Liver (tissue), 7 donors: ENCODE measurements at regions not wholly inside any gene's neighbourhood (a gene's known extent, or its start where the extent isn't known, plus 50 kb on each side); places are given as distances from the start of the nearest gene placed in this dataset.
"Not testable (repeated sequence)": the region's sequence is repeated elsewhere in the genome, so short reads cannot be mapped to it uniquely, and the experiment has no call there.

ENCODE experiments used
- DNase-seq: peaks from one replicate; pipeline ENCODE4 v3.0.0-alpha.2; 2017; ENCODE audit warnings: low spot score
- H3K27ac ChIP-seq, 2 donors: one replicate each; pipeline ENCODE4 v1.7.0; 2013; ENCODE audit warnings: inconsistent platforms in 2 of 2, low read length in 2 of 2, control low read depth in 1 of 2, low read depth in 1 of 2, mild to moderate bottlenecking in 1 of 2
- H3K27me3 ChIP-seq, 4 donors: one replicate each; pipeline versions ENCODE4 v1.6.1 to v1.7.0; 2013; ENCODE audit warnings: low read length in 3 of 4, inconsistent platforms in 1 of 4, mild to moderate bottlenecking in 1 of 4, moderate library complexity in 1 of 4; ENCODE audit not compliant: control insufficient read depth in 4 of 4, insufficient read depth in 4 of 4
- H3K36me3 ChIP-seq, 4 donors: one replicate each; pipeline versions ENCODE4 v1.6.1 to v1.7.0; 2013; ENCODE audit warnings: low read length in 3 of 4, mild to moderate bottlenecking in 3 of 4, low read depth in 1 of 4, moderate library complexity in 1 of 4; ENCODE audit not compliant: control insufficient read depth in 4 of 4, insufficient read depth in 3 of 4
- H3K4me1 ChIP-seq, 4 donors: one replicate each; pipeline versions ENCODE4 v1.6.1 to v1.7.0; 2013; ENCODE audit warnings: low read length in 3 of 4, mild to moderate bottlenecking in 3 of 4, moderate library complexity in 1 of 4; ENCODE audit not compliant: control insufficient read depth in 4 of 4, insufficient read depth in 4 of 4
- H3K4me3 ChIP-seq, 3 donors: one replicate each; pipeline versions ENCODE4 v1.6.1 to v1.7.0; 2013; ENCODE audit warnings: low read length in 3 of 3, control low read depth in 1 of 3, low read depth in 1 of 3, mild to moderate bottlenecking in 1 of 3
- H3K9ac ChIP-seq, 2 donors: one replicate each; pipeline ENCODE4 v1.7.0; 2013; ENCODE audit warnings: low read length in 2 of 2, mild to moderate bottlenecking in 2 of 2, moderate library complexity in 2 of 2, control low read depth in 1 of 2, low read depth in 1 of 2
- H3K9me3 ChIP-seq, 4 donors: one replicate each; pipeline versions ENCODE4 v1.6.1 to v1.7.0; 2013; ENCODE audit warnings: low read length in 3 of 4; ENCODE audit not compliant: control insufficient read depth in 4 of 4
- EGR1 ChIP-seq, 2 donors: IDR thresholded peaks; 2 replicates each; pipeline ENCODE4 v1.6.1; 2016 to 2018; ENCODE audit warnings: antibody characterized with exemption in 2 of 2, low read depth in 2 of 2
- FOXA1 ChIP-seq: IDR thresholded peaks from 2 replicates; pipeline ENCODE4 v1.6.1; 2016; ENCODE audit warnings: antibody characterized with exemption
- FOXA2 ChIP-seq: IDR thresholded peaks from 2 replicates; pipeline ENCODE4 v1.6.1; 2016; ENCODE audit warnings: antibody characterized with exemption
- GABPA ChIP-seq, 2 donors: IDR thresholded peaks in 1 of 2; conservative IDR thresholded peaks in 1 of 2; 2 replicates each; pipeline ENCODE4 v1.6.1; 2016; ENCODE audit warnings: antibody characterized with exemption in 2 of 2, mild to moderate bottlenecking in 1 of 2, moderate library complexity in 1 of 2
- HNF4A ChIP-seq, 2 donors: conservative IDR thresholded peaks; 2 replicates each; pipeline ENCODE4 v1.6.1; 2016; ENCODE audit warnings: antibody characterized with exemption in 2 of 2, mild to moderate bottlenecking in 2 of 2
- HNF4G ChIP-seq: IDR thresholded peaks from 2 replicates; pipeline ENCODE4 v1.6.1; 2016; ENCODE audit warnings: antibody characterized with exemption
- JUND ChIP-seq, 2 donors: IDR thresholded peaks; 2 replicates each; pipeline ENCODE4 v1.6.1; 2016; ENCODE audit warnings: antibody characterized with exemption in 2 of 2
- MAX ChIP-seq: IDR thresholded peaks from 2 replicates; pipeline ENCODE4 v1.6.1; 2016; ENCODE audit warnings: antibody characterized with exemption
- NR2F2 ChIP-seq: IDR thresholded peaks from 2 replicates; pipeline ENCODE4 v1.6.1; 2016; ENCODE audit warnings: antibody characterized with exemption
- RAD21 ChIP-seq, 2 donors: IDR thresholded peaks; 2 replicates each; pipeline ENCODE4 v1.6.1; 2016; ENCODE audit warnings: antibody characterized with exemption in 2 of 2, mild to moderate bottlenecking in 2 of 2
- RXRA ChIP-seq, 2 donors: IDR thresholded peaks; 2 replicates each; pipeline ENCODE4 v1.6.1; 2017 to 2018; ENCODE audit warnings: antibody characterized with exemption in 2 of 2, mild to moderate bottlenecking in 1 of 2
- SP1 ChIP-seq: IDR thresholded peaks from 2 replicates; pipeline ENCODE4 v1.6.1; 2018; ENCODE audit warnings: antibody characterized with exemption, mild to moderate bottlenecking
- TAF1 ChIP-seq: conservative IDR thresholded peaks from 2 replicates; pipeline ENCODE4 v1.6.1; 2016; ENCODE audit warnings: antibody characterized with exemption, mild to moderate bottlenecking
- WGBS: extraction: QIAGEN DNeasy Blood & Tissue Kit; methylation state at CpG from one replicate; pipeline ENCODE4 v1.1.7; 2013; 5-methylcytosine and 5-hydroxymethylcytosine counted together
- TF ChIP-seq, protein P1 (sequence below): IDR thresholded peaks from 2 replicates; pipeline ENCODE4 v1.6.1; 2016; ENCODE audit warnings: antibody characterized with exemption
- TF ChIP-seq, protein P2 (sequence below): IDR thresholded peaks from 2 replicates; pipeline ENCODE4 v1.6.1; 2016; ENCODE audit warnings: antibody characterized with exemption, mild to moderate bottlenecking
- donor health status: healthy.
- donor health status: healthy.
- donor health status: healthy.
- donor health status: healthy.

DNA sequence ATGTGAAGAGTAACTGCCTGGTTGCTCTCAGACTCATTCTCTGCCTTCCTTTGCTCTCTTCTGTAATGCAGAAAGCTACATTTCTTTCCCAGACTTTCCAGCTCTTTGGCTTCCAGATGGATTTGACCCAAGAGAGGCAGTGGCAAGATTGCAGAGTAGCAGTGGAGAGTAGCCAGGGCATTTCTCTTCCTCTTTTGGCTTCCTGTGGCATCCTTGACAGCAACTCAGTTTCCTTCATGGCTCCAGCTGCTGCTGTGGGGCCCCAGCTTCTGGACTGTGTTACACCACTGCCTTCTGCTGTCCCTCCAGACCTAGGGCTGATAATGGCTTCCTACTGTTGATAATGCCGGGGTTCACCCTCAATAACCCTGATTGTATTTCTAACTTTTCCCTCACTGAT, 469.4 kb upstream of the SPRED2 start:
- H3K4me3 ChIP-seq: no peak overlapping the region
- no peaks in the 10 kb centered on the region for H3K4me1 ChIP-seq
- no peaks in the 10 kb centered on the region for H3K9me3 ChIP-seq
- no peak for DNase-seq
- peak; percentile 25 for TF ChIP-seq NR2F2
- no peak for TF ChIP-seq FOXA2
- H3K27ac ChIP-seq: no peak overlapping the region
- 68% methylated on average over 1 of the region's 1 CpG for WGBS
- H3K36me3 ChIP-seq: no peaks in the 10 kb centered on the region
- H3K27me3 ChIP-seq: peaks cover 0 to 4% (median 0%) of the 10 kb centered on the region in 4 donors
- no peak overlapping the region for H3K9ac ChIP-seq

DNA sequence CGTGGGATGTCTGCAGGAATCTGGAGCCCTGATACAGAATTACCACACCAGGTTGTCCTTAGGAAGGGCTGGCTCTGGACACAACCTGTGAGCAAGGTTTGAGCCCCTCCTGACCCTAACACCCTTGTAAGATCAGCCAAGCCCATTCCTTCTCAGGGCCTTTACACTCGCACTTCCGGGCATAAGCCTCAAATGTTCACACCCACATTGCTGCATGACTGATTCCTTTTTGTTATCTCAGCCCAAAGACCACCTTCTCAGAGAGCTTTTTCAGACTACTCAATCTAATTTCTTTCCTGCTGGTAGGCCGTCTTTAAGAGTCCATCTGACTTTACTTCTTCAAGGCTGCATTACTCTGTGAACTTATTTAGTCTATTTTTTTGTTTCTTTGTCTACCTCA, 464.0 kb upstream of the SPRED2 start:
- H3K27me3 ChIP-seq: peaks cover 0 to 4% (median 0%) of the 10 kb centered on the region in 4 donors
- no peaks in the 10 kb centered on the region for H3K36me3 ChIP-seq
- H3K4me1 ChIP-seq: no peaks in the 10 kb centered on the region
- WGBS: 79% methylated on average over 4 of the region's 4 CpGs
- no peak overlapping the region for H3K27ac ChIP-seq
- DNase-seq: no peak
- TF ChIP-seq NR2F2: no peak
- TF ChIP-seq JUND (IDR thresholded peaks at IDR 0.05): no peak
- TF ChIP-seq HNF4A (conservative IDR thresholded peaks at IDR 0.05): no peak
- TF ChIP-seq MAX: no peak
- no peak for TF ChIP-seq EGR1 (IDR thresholded peaks at IDR 0.05; ENCODE audit: low read depth in 2 of 2)
- H3K4me3 ChIP-seq: no peak overlapping the region
- no peaks in the 10 kb centered on the region for H3K9me3 ChIP-seq
- H3K9ac ChIP-seq: no peak overlapping the region

DNA sequence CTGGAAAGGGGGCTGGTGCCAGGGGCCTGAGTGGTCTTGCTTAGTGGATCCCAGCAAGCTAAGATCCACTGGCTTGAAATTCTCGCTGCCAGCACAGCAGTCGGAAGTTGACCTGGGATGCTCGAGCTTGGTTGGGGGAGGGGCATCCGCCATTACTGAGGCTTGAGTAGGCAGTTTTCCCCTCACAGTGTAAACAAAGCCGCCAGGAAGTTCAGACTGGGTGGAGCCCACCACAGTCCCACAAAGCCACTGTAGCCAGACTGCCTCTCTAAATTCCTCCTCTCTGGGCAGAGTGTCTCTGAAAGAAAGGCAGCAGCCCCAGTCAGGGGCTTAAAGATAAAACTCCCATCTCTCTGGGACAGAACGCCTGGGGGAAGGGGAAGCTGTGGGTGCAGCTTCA, 457.7 kb upstream of the SPRED2 start:
- not testable (repeated sequence) for H3K27me3 ChIP-seq, H3K4me3 ChIP-seq, H3K4me1 ChIP-seq, H3K9me3 ChIP-seq, DNase-seq, H3K27ac ChIP-seq, H3K9ac ChIP-seq, H3K36me3 ChIP-seq
- WGBS: 62% methylated on average over 6 of the region's 6 CpGs

DNA sequence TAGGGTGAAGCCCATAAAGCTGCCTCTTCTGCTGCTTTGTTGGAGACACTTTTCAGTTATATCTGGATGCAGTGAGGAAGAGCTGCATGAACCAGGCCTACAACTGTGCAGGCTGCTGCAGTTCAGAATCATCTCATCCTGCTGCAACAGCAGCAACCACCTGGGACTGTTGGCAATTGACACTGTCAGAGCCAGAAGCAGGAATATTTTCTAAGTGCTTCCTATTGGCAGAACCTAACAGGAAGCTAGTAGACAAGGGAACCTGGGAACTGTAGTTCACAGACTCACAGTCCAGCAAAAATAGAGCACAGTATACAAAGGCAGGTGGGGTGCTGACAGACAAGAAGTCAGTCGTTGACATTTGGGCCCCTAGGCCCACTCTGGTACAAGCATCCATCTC, 452.9 kb upstream of the SPRED2 start:
- 47% methylated on average over 1 of the region's 1 CpG for WGBS
- TF ChIP-seq FOXA1 (no peak), EGR1 (IDR thresholded peaks at IDR 0.05; ENCODE audit: low read depth in 2 of 2) (no peak), SP1 (no peak), GABPA (IDR thresholded peaks at IDR 0.05 in 1 of 2, conservative IDR thresholded peaks at IDR 0.05 in 1 of 2) (no peak), HNF4A (conservative IDR thresholded peaks at IDR 0.05) (no peak), HNF4G (no peak), TAF1 (no peak), NR2F2 (no peak), RXRA (IDR thresholded peaks at IDR 0.05) (no peak), RAD21 (IDR thresholded peaks at IDR 0.05) (no peak), JUND (IDR thresholded peaks at IDR 0.05) (no peak), FOXA2 (no peak), MAX (no peak)
- TF ChIP-seq, protein P1, sequence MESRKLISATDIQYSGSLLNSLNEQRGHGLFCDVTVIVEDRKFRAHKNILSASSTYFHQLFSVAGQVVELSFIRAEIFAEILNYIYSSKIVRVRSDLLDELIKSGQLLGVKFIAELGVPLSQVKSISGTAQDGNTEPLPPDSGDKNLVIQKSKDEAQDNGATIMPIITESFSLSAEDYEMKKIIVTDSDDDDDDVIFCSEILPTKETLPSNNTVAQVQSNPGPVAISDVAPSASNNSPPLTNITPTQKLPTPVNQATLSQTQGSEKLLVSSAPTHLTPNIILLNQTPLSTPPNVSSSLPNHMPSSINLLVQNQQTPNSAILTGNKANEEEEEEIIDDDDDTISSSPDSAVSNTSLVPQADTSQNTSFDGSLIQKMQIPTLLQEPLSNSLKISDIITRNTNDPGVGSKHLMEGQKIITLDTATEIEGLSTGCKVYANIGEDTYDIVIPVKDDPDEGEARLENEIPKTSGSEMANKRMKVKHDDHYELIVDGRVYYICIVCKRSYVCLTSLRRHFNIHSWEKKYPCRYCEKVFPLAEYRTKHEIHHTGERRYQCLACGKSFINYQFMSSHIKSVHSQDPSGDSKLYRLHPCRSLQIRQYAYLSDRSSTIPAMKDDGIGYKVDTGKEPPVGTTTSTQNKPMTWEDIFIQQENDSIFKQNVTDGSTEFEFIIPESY: no peak
- TF ChIP-seq, protein P2, sequence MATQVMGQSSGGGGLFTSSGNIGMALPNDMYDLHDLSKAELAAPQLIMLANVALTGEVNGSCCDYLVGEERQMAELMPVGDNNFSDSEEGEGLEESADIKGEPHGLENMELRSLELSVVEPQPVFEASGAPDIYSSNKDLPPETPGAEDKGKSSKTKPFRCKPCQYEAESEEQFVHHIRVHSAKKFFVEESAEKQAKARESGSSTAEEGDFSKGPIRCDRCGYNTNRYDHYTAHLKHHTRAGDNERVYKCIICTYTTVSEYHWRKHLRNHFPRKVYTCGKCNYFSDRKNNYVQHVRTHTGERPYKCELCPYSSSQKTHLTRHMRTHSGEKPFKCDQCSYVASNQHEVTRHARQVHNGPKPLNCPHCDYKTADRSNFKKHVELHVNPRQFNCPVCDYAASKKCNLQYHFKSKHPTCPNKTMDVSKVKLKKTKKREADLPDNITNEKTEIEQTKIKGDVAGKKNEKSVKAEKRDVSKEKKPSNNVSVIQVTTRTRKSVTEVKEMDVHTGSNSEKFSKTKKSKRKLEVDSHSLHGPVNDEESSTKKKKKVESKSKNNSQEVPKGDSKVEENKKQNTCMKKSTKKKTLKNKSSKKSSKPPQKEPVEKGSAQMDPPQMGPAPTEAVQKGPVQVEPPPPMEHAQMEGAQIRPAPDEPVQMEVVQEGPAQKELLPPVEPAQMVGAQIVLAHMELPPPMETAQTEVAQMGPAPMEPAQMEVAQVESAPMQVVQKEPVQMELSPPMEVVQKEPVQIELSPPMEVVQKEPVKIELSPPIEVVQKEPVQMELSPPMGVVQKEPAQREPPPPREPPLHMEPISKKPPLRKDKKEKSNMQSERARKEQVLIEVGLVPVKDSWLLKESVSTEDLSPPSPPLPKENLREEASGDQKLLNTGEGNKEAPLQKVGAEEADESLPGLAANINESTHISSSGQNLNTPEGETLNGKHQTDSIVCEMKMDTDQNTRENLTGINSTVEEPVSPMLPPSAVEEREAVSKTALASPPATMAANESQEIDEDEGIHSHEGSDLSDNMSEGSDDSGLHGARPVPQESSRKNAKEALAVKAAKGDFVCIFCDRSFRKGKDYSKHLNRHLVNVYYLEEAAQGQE: no peak
- no peak for DNase-seq

More for the DNA sequence above, 452.9 kb upstream of the SPRED2 start:
- Histone ChIP-seq H3K9me3 (no peaks in the 10 kb centered on the region), H3K36me3 (no peaks in the 10 kb centered on the region), H3K9ac (no peak overlapping the region), H3K4me3 (no peak overlapping the region), H3K27ac (no peak overlapping the region), H3K4me1 (no peaks in the 10 kb centered on the region), H3K27me3 (no peaks in the 10 kb centered on the region)
